Fibroblast of the aortic adventitia (primary cell): ENCODE measurements at regions not wholly inside any gene's neighbourhood (a gene's known extent, or its start where the extent isn't known, plus 50 kb on each side); places are given as distances from the start of the nearest gene placed in this dataset.

Experiments used
- DNase-seq: peaks from one replicate; pipeline ENCODE4 v3.0.0-alpha.2; 2010; ENCODE audit warnings: low read depth
- H3K4me3 ChIP-seq: 2 replicates; pipeline ENCODE4 v1.5.1; 2011; ENCODE audit warnings: low read depth, mild to moderate bottlenecking, control low read depth, low read length, moderate library complexity
- TF ChIP-seq, protein P1 (sequence below): IDR thresholded peaks from 2 replicates; pipeline ENCODE4 v1.5.1; 2011; ENCODE audit warnings: mild to moderate bottlenecking, low read length, control low read depth, inconsistent platforms; ENCODE audit not compliant: insufficient read depth

DNA sequence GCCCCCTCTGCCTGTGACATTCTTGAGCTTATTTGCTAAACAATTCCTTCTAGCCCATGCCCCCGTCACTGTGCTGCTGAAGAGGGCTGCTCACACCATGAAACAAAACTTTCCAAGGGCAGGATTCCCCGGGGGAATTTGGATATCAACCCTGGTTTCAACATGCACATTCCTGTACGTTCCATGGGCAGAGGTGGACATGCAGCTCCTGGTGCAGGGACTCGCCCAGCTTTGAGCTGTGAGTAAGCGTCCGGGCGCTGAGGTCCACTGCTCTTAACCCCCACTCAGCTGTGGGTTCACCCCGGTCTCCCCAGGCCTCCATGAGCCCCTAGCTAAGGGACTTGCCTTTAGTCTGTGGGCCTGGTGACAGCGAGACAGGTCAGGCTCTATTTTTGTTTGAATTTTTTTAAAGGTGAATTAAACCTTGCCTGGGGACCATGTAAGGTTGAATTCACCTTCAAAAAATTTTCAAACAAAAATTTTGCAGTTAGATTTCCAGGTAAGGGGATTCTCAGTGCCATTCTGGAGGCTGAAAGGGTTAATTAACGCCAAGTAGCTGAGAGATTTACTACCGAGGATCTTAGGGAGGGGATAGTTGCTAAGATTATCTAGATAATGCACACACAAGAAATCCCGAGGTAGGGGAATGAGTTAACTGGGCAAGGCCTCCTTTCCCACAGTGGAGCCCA is 70.3 kb upstream of the SLC22A23 start:
- DNase-seq = peak; percentile 80
- TF ChIP-seq, protein P1, sequence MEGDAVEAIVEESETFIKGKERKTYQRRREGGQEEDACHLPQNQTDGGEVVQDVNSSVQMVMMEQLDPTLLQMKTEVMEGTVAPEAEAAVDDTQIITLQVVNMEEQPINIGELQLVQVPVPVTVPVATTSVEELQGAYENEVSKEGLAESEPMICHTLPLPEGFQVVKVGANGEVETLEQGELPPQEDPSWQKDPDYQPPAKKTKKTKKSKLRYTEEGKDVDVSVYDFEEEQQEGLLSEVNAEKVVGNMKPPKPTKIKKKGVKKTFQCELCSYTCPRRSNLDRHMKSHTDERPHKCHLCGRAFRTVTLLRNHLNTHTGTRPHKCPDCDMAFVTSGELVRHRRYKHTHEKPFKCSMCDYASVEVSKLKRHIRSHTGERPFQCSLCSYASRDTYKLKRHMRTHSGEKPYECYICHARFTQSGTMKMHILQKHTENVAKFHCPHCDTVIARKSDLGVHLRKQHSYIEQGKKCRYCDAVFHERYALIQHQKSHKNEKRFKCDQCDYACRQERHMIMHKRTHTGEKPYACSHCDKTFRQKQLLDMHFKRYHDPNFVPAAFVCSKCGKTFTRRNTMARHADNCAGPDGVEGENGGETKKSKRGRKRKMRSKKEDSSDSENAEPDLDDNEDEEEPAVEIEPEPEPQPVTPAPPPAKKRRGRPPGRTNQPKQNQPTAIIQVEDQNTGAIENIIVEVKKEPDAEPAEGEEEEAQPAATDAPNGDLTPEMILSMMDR = no peak
- H3K4me3 ChIP-seq = no peak overlapping the region

DNA sequence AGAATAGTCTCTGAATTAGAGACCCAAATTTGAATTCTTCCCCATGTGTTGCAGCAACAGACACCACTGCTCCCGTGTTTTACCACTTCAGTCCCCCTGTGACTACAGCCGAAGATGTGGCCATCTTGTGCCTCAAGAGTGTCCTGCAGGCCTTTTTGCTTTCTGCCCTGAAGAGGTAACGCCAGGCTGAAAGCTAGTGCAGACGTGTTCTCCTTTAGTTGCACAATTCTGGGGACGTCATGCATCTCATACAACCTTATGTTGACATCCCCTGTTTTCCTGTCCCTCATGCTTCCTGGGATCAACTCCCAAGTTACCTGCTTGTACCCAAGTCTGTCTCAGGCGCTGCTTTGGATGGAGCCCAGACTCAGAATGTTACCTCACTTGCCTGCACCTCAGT is 69.1 kb upstream of the SLC22A23 start:
- no peak overlapping the region for H3K4me3 ChIP-seq
- TF ChIP-seq, protein P1 = no peak
- DNase-seq = no peak

DNA sequence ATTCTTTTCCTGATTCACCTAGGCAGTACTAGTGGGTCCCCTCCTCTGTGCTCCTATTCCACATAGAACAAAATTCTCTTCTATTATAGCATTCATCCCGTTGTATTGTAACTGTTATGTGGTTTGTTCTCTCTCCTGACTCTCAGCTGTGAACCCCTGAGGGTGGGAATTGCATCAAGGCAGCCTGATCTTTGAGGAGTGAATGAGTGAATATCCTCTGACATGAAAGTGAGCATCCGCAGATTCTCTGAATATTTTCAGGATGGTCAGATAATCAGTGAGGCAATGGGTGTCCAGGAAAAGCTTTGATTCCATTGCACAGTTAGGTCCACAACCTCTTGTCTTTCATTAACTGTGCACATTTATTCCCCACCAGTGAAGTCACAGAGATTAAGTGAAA is 67.6 kb upstream of the SLC22A23 start:
- DNase-seq = no peak
- TF ChIP-seq, protein P1 = no peak
- no peak overlapping the region for H3K4me3 ChIP-seq

DNA sequence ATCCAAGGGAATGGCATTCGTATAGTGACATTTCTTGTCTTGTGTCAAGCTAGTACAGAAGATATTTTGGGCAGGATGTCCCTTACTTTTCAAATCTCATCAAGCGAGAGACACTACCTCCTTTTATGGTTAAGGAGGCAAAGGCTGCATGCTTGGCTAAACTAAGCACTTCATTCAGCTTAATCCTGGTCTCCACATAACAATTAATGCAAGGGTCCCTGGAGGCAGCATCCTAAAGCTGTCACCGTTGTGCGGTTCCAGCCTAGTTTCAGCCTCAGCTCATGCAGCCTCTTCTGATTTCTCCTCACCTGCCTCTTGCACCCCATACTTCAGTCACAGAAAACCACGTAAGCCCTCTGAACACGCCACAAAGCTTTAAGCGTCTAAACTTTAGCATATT is 67.1 kb upstream of the SLC22A23 start:
- H3K4me3 ChIP-seq = no peak overlapping the region
- no peak for DNase-seq
- TF ChIP-seq, protein P1 = no peak

DNA sequence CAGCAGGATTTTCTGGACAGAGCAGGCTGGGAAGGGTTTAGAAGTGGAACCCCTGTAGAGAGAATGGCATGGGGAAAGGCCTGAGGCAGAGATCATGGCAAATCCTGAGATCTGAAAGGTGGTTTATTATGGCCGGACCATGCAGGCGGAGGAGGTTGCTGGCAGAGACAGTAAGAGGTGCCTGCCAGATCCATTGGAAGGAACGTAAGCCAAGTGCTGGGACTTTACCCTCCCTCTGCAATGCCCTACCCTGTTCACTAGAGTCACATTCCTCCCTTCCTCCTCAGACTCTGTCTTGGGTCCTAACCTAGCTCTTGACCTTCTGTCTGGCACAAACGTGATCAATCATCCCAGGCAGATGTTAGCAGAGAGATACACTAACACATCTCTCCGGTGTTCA is 66.4 kb upstream of the SLC22A23 start:
- TF ChIP-seq, protein P1 = no peak
- no peak for DNase-seq
- no peak overlapping the region for H3K4me3 ChIP-seq

DNA sequence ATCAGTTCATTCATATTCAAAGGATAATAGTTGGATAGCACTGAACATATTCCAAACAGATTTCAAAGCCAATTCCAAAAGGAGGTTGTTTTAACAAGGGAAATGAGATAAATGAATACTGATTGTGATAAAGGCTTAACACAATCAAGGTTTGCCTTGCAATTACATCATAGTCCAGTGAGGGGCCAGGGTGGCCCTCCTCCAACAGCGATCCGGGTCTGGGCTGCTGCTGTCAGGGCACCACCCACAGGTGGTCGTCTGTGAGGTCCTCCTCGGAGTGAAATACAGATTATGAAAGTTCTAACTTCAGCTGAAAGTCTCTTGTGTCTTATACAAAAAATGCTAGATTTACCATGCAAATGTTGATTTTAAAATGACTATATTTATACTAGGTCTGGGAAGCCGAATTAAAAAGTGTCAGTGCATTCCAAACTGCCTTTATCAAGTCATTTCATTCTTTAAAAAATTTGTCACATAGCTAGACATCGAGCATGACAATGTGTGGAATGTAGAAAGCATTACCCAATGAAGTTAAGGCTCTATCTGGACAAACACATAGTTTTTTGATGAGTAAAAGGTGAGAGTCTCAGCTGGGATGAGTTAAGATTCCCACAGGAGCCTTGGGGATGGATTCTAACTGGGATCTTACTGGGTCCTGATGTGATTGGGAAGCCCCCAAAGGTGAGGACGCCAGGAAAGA is 65.9 kb upstream of the SLC22A23 start:
- no peak overlapping the region for H3K4me3 ChIP-seq
- TF ChIP-seq, protein P1 = no peak
- DNase-seq = peak; percentile 65
